Breast epithelium (tissue), 4 donors: ENCODE measurements at regions not wholly inside any gene's neighbourhood (a gene's known extent, or its start where the extent isn't known, plus 50 kb on each side); places are given as distances from the start of the nearest gene placed in this dataset.

Experiments
- DNase-seq, 2 donors: peaks; one replicate each; pipeline ENCODE4 v3.0.0-alpha.2; 2019; ENCODE audit warnings: low spot score in 2 of 2
- H3K27ac ChIP-seq, 2 donors: fragments of 200-600 bp; sonication (generic) in 1 of 2; one replicate each; pipeline ENCODE4 v1.5.1; 2016 to 2019; ENCODE audit warnings: mild to moderate bottlenecking in 1 of 2
- H3K27me3 ChIP-seq, 2 donors: fragments of 200-600 bp; sonication (generic) in 1 of 2; one replicate each; pipeline versions ENCODE4 v1.5.1 to v1.6.0; 2017 to 2019; ENCODE audit warnings: control low read depth in 1 of 2, mild to moderate bottlenecking in 1 of 2
- H3K36me3 ChIP-seq: fragments of 200-600 bp; one replicate; pipeline ENCODE4 v1.5.1; 2019
- H3K4me1 ChIP-seq, 2 donors: fragments of 200-600 bp; sonication (generic); one replicate each; pipeline ENCODE4 v1.5.1; 2016 to 2019; ENCODE audit warnings: control low read depth in 1 of 2
- H3K4me3 ChIP-seq, 3 donors: fragments of 200-600 bp; sonication (generic); 1 replicate in 2 of 3; 2 replicates in 1 of 3; pipeline ENCODE4 v1.5.1; 2016 to 2019; ENCODE audit warnings: mild to moderate bottlenecking in 3 of 3, moderate library complexity in 2 of 3
- H3K9me3 ChIP-seq, 2 donors: fragments of 200-600 bp; sonication (generic) in 1 of 2; one replicate each; pipeline ENCODE4 v1.5.1; 2016 to 2019; ENCODE audit warnings: control low read depth in 1 of 2
- POLR2A ChIP-seq: fragments of 450-650 bp; IDR thresholded peaks from one replicate; pipeline ENCODE4 v1.6.1; 2016; ENCODE audit warnings: antibody characterized with exemption, mild to moderate bottlenecking, moderate library complexity
- POLR2AphosphoS5 ChIP-seq, 3 donors: sonication (generic); formaldehyde crosslinking; IDR thresholded peaks; one replicate each; pipeline ENCODE4 v1.6.1; 2017; ENCODE audit warnings: antibody characterized with exemption in 3 of 3
- intact Hi-C: fragments of 100-400 bp; cut with DNase I; formaldehyde crosslinking; loops from one replicate; pipeline ENCODE4 v1.15.1; 2023; ENCODE audit warnings: low total_unique reads
- TF ChIP-seq, protein P1 (sequence below), 3 donors: fragments of 450-650 bp; IDR thresholded peaks; one replicate each; pipeline ENCODE4 v1.5.1; 2016 to 2017; ENCODE audit warnings: antibody characterized with exemption in 3 of 3, mild to moderate bottlenecking in 3 of 3, moderate library complexity in 3 of 3

GRCh38 chr11:79699246-79699645 lies 258.4 kb upstream of the TENM4 start:
- H3K27ac ChIP-seq = no peak overlapping the region
- H3K4me1 ChIP-seq = no peaks in the 10 kb centered on the region
- TF ChIP-seq, protein P1, sequence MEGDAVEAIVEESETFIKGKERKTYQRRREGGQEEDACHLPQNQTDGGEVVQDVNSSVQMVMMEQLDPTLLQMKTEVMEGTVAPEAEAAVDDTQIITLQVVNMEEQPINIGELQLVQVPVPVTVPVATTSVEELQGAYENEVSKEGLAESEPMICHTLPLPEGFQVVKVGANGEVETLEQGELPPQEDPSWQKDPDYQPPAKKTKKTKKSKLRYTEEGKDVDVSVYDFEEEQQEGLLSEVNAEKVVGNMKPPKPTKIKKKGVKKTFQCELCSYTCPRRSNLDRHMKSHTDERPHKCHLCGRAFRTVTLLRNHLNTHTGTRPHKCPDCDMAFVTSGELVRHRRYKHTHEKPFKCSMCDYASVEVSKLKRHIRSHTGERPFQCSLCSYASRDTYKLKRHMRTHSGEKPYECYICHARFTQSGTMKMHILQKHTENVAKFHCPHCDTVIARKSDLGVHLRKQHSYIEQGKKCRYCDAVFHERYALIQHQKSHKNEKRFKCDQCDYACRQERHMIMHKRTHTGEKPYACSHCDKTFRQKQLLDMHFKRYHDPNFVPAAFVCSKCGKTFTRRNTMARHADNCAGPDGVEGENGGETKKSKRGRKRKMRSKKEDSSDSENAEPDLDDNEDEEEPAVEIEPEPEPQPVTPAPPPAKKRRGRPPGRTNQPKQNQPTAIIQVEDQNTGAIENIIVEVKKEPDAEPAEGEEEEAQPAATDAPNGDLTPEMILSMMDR (IDR thresholded peaks at IDR 0.05) = no peak
- TF ChIP-seq POLR2AphosphoS5 (IDR thresholded peaks at IDR 0.05) (no peak), POLR2A (no peak)
- H3K4me3 ChIP-seq = no peak overlapping the region
- no peak for DNase-seq
- intact Hi-C loops = no loop called here
- H3K36me3 ChIP-seq = no peaks in the 10 kb centered on the region
- H3K27me3 ChIP-seq = no peaks in the 10 kb centered on the region
- H3K9me3 ChIP-seq = peaks cover 17 to 27% of the 10 kb centered on the region in 2 donors

DNA sequence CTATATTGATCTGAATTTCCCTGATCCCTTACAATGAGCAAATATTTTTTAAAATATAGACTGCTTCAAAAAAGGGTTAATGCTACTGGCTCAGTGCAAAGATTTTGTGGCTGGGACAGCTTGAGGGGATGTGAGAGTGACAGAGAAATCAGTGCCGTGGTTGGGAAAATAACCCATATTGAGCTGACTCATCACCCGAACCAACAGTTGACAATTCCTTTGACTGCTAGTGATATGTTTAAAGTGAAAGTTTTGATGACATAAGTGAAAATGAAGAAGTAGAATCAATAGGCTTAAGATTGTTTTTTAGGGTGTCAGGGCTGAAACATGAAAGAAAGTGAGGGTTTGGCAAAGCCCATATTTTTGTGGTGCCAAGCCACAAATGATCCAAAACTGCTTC lies 257.1 kb upstream of the TENM4 start:
- intact Hi-C loops = no loop called here
- H3K4me1 ChIP-seq = no peaks in the 10 kb centered on the region
- TF ChIP-seq POLR2A (no peak), POLR2AphosphoS5 (IDR thresholded peaks at IDR 0.05) (no peak)
- TF ChIP-seq, protein P1 (IDR thresholded peaks at IDR 0.05) = no peak

DNA sequence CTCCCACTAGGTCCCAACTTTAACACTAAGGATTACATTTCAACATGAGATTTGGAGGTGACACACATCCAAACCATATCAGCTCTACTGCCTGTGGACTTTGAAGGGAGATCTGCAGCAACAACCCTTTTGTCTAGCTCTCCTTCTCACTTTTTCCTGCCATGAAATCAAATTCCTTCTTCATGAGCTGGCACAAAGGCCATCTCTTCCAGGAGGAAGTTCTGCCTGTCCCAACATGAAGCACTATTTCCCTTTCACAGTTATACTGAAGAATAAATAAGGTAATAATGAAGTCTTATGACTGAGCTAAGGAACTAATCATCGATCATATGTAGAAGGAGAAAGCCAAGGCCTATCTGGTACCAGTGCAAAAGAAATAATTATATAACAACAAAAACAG lies 253.5 kb upstream of the TENM4 start:
- no peak overlapping the region for H3K4me3 ChIP-seq
- TF ChIP-seq, protein P1 (IDR thresholded peaks at IDR 0.05) = no peak
- TF ChIP-seq POLR2AphosphoS5 (IDR thresholded peaks at IDR 0.05) (no peak), POLR2A (no peak)
- no peaks in the 10 kb centered on the region for H3K9me3 ChIP-seq
- H3K36me3 ChIP-seq = no peaks in the 10 kb centered on the region
- no peak overlapping the region for H3K27ac ChIP-seq
- no peaks in the 10 kb centered on the region for H3K27me3 ChIP-seq
- DNase-seq = no peak
- intact Hi-C loops = no loop called here
- H3K4me1 ChIP-seq = no peaks in the 10 kb centered on the region

More for the DNA sequence above, 257.1 kb upstream of the TENM4 start:
- Histone ChIP-seq H3K27me3 (no peaks in the 10 kb centered on the region), H3K4me3 (no peak overlapping the region), H3K9me3 (peaks cover 17 to 26% of the 10 kb centered on the region in 2 donors), H3K27ac (no peak overlapping the region), H3K36me3 (no peaks in the 10 kb centered on the region)
- no peak for DNase-seq

GRCh38 chr11:79691445-79691844 lies 250.6 kb upstream of the TENM4 start:
- DNase-seq = no peak
- H3K27ac ChIP-seq = no peak overlapping the region
- intact Hi-C loops = no loop called here
- H3K4me1 ChIP-seq = no peaks in the 10 kb centered on the region
- H3K9me3 ChIP-seq = no peaks in the 10 kb centered on the region
- H3K4me3 ChIP-seq = no peak overlapping the region
- H3K27me3 ChIP-seq = no peaks in the 10 kb centered on the region
- H3K36me3 ChIP-seq = no peaks in the 10 kb centered on the region
- TF ChIP-seq, protein P1 (IDR thresholded peaks at IDR 0.05) = no peak
- TF ChIP-seq POLR2AphosphoS5 (IDR thresholded peaks at IDR 0.05) (no peak), POLR2A (no peak)

- intact Hi-C loops = no loop called here
- no peaks in the 10 kb centered on the region for H3K27me3 ChIP-seq
- TF ChIP-seq POLR2A (no peak), POLR2AphosphoS5 (IDR thresholded peaks at IDR 0.05) (no peak)
- TF ChIP-seq, protein P1 (IDR thresholded peaks at IDR 0.05) = no peak
- no peaks in the 10 kb centered on the region for H3K4me1 ChIP-seq
- H3K4me3 ChIP-seq = no peak overlapping the region
- no peak overlapping the region for H3K27ac ChIP-seq
- no peak for DNase-seq
- H3K36me3 ChIP-seq = no peaks in the 10 kb centered on the region
- H3K9me3 ChIP-seq = no peaks in the 10 kb centered on the region
Measured at GRCh38 chr11:79686703-79687419, 246.0 kb upstream of the TENM4 start.
